Ascending aorta (tissue), 2 donors: ENCODE measurements at regions not wholly inside any gene's neighbourhood (a gene's known extent, or its start where the extent isn't known, plus 50 kb on each side); places are given as distances from the start of the nearest gene placed in this dataset.

Experiments used
- DNase-seq, 2 donors: peaks; one replicate each; pipeline ENCODE4 v3.0.0-alpha.2; 2019; ENCODE audit warnings: low spot score in 2 of 2
- H3K27ac ChIP-seq, 2 donors: fragments of 200-600 bp; sonication (generic); one replicate each; pipeline ENCODE4 v1.5.1; 2016 to 2017; ENCODE audit warnings: mild to moderate bottlenecking in 1 of 2
- H3K27me3 ChIP-seq: fragments of 200-600 bp; sonication (generic); one replicate; pipeline ENCODE4 v1.5.1; 2017
- H3K36me3 ChIP-seq, 2 donors: fragments of 200-600 bp; sonication (generic); one replicate each; pipeline ENCODE4 v1.5.1; 2016
- H3K4me1 ChIP-seq, 2 donors: fragments of 200-600 bp; sonication (generic); one replicate each; pipeline ENCODE4 v1.5.1; 2016 to 2017; ENCODE audit warnings: mild to moderate bottlenecking in 1 of 2
- H3K4me3 ChIP-seq, 2 donors: fragments of 200-600 bp; sonication (generic); one replicate each; pipeline ENCODE4 v1.5.1; 2016 to 2017; ENCODE audit warnings: mild to moderate bottlenecking in 1 of 2
- H3K9me3 ChIP-seq, 2 donors: fragments of 200-600 bp; sonication (generic); one replicate each; pipeline ENCODE4 v1.5.1; 2016
- CTCF ChIP-seq, 3 experiments: fragments of 200-600 bp in 2 of 3; fragments of 450-650 bp in 1 of 3; sonication (generic) in 2 of 3; IDR thresholded peaks; one replicate each; pipeline ENCODE4 v1.5.1; 2016 to 2019; ENCODE audit warnings: antibody characterized with exemption in 3 of 3, mild to moderate bottlenecking in 1 of 3, moderate library complexity in 1 of 3
- intact Hi-C: fragments of 100-400 bp; cut with DNase I; formaldehyde crosslinking; loops from one replicate; pipeline ENCODE4 v1.15.1; 2023

- intact Hi-C loops = loop anchor here (2.0 kb wide), 2 partner anchors 387 to 767 kb away; no protein-coding TSS in a partner anchor
- no peak overlapping the region for H3K27ac ChIP-seq
- peak; percentile 66 to 74 (median 71) for TF ChIP-seq CTCF (IDR thresholded peaks at IDR 0.05)
Observed at GRCh38 chr7:16071246-16071857, 350.0 kb downstream of the CRPPA start.

GRCh38 chr7:16070806-16071205 lies 350.5 kb downstream of the CRPPA start:
- Histone ChIP-seq H3K27ac (no peak overlapping the region), H3K9me3 (no peaks in the 10 kb centered on the region), H3K36me3 (no peaks in the 10 kb centered on the region), H3K4me1 (peaks cover 0 to 5% of the 10 kb centered on the region in 2 donors), H3K4me3 (no peak overlapping the region), H3K27me3 (no peaks in the 10 kb centered on the region)
- TF ChIP-seq CTCF (IDR thresholded peaks at IDR 0.05) = no peak
- intact Hi-C loops = loop anchor here (2.0 kb wide), 2 partner anchors 386 to 766 kb away; no protein-coding TSS in a partner anchor
- DNase-seq = no peak

More at GRCh38 chr7:16071246-16071857, 350.0 kb downstream of the CRPPA start:
- Histone ChIP-seq H3K27me3 (no peaks in the 10 kb centered on the region), H3K36me3 (no peaks in the 10 kb centered on the region), H3K4me1 (peaks cover 0 to 5% of the 10 kb centered on the region in 2 donors), H3K4me3 (no peak overlapping the region), H3K9me3 (no peaks in the 10 kb centered on the region)
- DNase-seq = no peak

DNA sequence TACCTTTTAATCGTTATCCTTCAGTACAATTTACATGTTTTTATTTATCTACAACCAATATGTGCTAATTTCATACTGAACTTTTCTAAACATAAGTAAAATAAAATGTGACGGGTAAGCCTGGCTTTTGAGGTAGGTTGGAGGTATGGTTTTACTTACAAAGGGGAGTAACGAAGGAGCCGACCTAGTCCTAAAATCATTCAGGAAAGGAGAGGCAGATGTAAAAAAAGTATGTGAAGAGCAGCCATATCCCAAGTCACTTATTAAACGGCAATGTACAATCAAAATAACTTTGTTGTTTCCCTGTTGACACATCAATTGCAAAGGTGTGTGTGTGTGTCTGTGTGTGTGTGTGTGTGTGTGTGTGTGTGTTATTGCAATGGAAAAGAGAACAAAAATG lies 351.3 kb downstream of the CRPPA start:
- no peak for DNase-seq
- Histone ChIP-seq H3K27ac (no peak overlapping the region), H3K4me1 (peaks cover 0 to 5% of the 10 kb centered on the region in 2 donors), H3K9me3 (no peaks in the 10 kb centered on the region), H3K27me3 (no peaks in the 10 kb centered on the region), H3K36me3 (no peaks in the 10 kb centered on the region), H3K4me3 (no peak overlapping the region)
- no peak for TF ChIP-seq CTCF (IDR thresholded peaks at IDR 0.05)
- intact Hi-C loops = loop anchor here (2.0 to 10.0 kb wide), 5 partner anchors 315 to 765 kb away; no protein-coding TSS in a partner anchor

GRCh38 chr7:16068183-16068582 lies 353.2 kb downstream of the CRPPA start:
- Histone ChIP-seq H3K27ac (no peak overlapping the region), H3K36me3 (no peaks in the 10 kb centered on the region), H3K27me3 (no peaks in the 10 kb centered on the region), H3K4me3 (no peak overlapping the region), H3K4me1 (peaks cover 2 to 5% of the 10 kb centered on the region in 2 donors), H3K9me3 (no peaks in the 10 kb centered on the region)
- no peak for TF ChIP-seq CTCF (IDR thresholded peaks at IDR 0.05)
- intact Hi-C loops = loop anchor here (5.0 to 10.0 kb wide), 3 partner anchors 313 to 513 kb away; no protein-coding TSS in a partner anchor
- no peak for DNase-seq

GRCh38 chr7:16067711-16068110 lies 353.6 kb downstream of the CRPPA start:
- DNase-seq = no peak
- intact Hi-C loops = loop anchor here (5.0 to 10.0 kb wide), 3 partner anchors 313 to 513 kb away; no protein-coding TSS in a partner anchor

More at GRCh38 chr7:16067711-16068110, 353.6 kb downstream of the CRPPA start:
- H3K27me3 ChIP-seq = no peaks in the 10 kb centered on the region
- peak overlapping the region in 1 of 2 donors; percentile 11 for H3K4me3 ChIP-seq
- H3K9me3 ChIP-seq = no peaks in the 10 kb centered on the region
- H3K36me3 ChIP-seq = no peaks in the 10 kb centered on the region
- peaks cover 4 to 5% of the 10 kb centered on the region in 2 donors for H3K4me1 ChIP-seq
- peak overlapping the region; percentile 31 to 42 for H3K27ac ChIP-seq
- no peak for TF ChIP-seq CTCF (IDR thresholded peaks at IDR 0.05)
